Esophagus muscularis mucosa (tissue), 3 donors: ENCODE measurements at regions not wholly inside any gene's neighbourhood (a gene's known extent, or its start where the extent isn't known, plus 50 kb on each side); places are given as distances from the start of the nearest gene placed in this dataset.

ENCODE experiments used
- CTCF ChIP-seq, 3 experiments: fragments of 200-600 bp in 2 of 3; fragments of 450-650 bp in 1 of 3; sonication (generic) in 2 of 3; IDR thresholded peaks; one replicate each; pipeline ENCODE4 v1.5.1; 2017 to 2019; ENCODE audit warnings: antibody characterized with exemption in 3 of 3, mild to moderate bottlenecking in 2 of 3, moderate library complexity in 1 of 3
- POLR2A ChIP-seq: fragments of 450-650 bp; IDR thresholded peaks from one replicate; pipeline ENCODE4 v1.6.1; 2017; ENCODE audit warnings: antibody characterized with exemption, moderate library complexity, mild to moderate bottlenecking, low read depth
- POLR2AphosphoS5 ChIP-seq, 2 donors: sonication (generic); formaldehyde crosslinking; IDR thresholded peaks; one replicate each; pipeline ENCODE4 v1.6.1; 2017; ENCODE audit warnings: antibody characterized with exemption in 2 of 2

GRCh38 chr16:62276637-62277036 is 240.4 kb upstream of the CDH8 start:
- TF ChIP-seq POLR2AphosphoS5 (IDR thresholded peaks at IDR 0.05) (no peak), POLR2A (no peak), CTCF (IDR thresholded peaks at IDR 0.05) (no peak)
